IMR-90 (cell line): ENCODE measurements at regions not wholly inside any gene's neighbourhood (a gene's known extent, or its start where the extent isn't known, plus 50 kb on each side); places are given as distances from the start of the nearest gene placed in this dataset.

Experiments used
- ATAC-seq: fragments of 200-7000 bp; cut with Tn5 transposase; 2 replicates; pipeline ENCODE4 v1.9.1; 2020; ENCODE audit warnings: low read depth, mild to moderate bottlenecking, moderate library complexity
- BruUV-seq: library from RNA; stranded (reverse); fragments of 400-500 nt; replicated peaks from 2 replicates; lab custom pipeline; 2021; lab: Mats Ljungman, UMichigan
- CTCF ChIA-PET: fragments of 300-600 bp; formaldehyde crosslinking; extraction: SDS; loops from one replicate; lab custom pipeline; 2021; ENCODE audit warnings: antibody characterized with exemption; lab: Yijun Ruan, JAX
- POLR2A ChIA-PET: fragments of 300-600 bp; sonication (Branson Sonifier 250); formaldehyde crosslinking; loops from one replicate; lab custom pipeline; 2022; ENCODE audit warnings: antibody characterized with exemption; ENCODE audit not compliant: unreplicated experiment; lab: Charles Lee
- DNase-seq: peaks from one replicate; pipeline ENCODE4 v3.0.0; 2013
- H2AFZ ChIP-seq: replicated peaks from 2 replicates; pipeline ENCODE3; 2013; ENCODE audit warnings: low read length, mild to moderate bottlenecking; ENCODE audit not compliant: poor library complexity
- H2AK5ac ChIP-seq: 2 replicates; pipeline ENCODE4 v1.6.1; 2013; ENCODE audit warnings: low read depth, low read length, inconsistent platforms
- H2AK9ac ChIP-seq: replicated peaks from 2 replicates; pipeline ENCODE3; 2013; ENCODE audit warnings: mild to moderate bottlenecking, low read depth, low read length, moderate library complexity; ENCODE audit not compliant: poor library complexity
- H2BK120ac ChIP-seq: 2 replicates; pipeline ENCODE4 v1.6.1; 2013; ENCODE audit warnings: low read depth, low read length, inconsistent platforms
- H2BK15ac ChIP-seq: 3 replicates; pipeline ENCODE4 v1.6.1; 2013; ENCODE audit warnings: low read depth, low read length, inconsistent platforms
- H2BK20ac ChIP-seq: 2 replicates; pipeline ENCODE4 v1.6.1; 2013; ENCODE audit warnings: low read depth, mild to moderate bottlenecking, inconsistent platforms, low read length, moderate library complexity
- H2BK5ac ChIP-seq: 2 replicates; pipeline ENCODE4 v1.6.1; 2013; ENCODE audit warnings: mild to moderate bottlenecking, low read depth, low read length, inconsistent platforms; ENCODE audit not compliant: poor library complexity, severe bottlenecking
- H3K14ac ChIP-seq: replicated peaks from 2 replicates; pipeline ENCODE4 v1.6.1; 2013; ENCODE audit warnings: low read depth, low read length, inconsistent platforms
- H3K18ac ChIP-seq: 2 replicates; pipeline ENCODE4 v1.6.1; 2013; ENCODE audit warnings: low read depth, low read length, control low read depth
- H3K23ac ChIP-seq: 2 replicates; pipeline ENCODE4 v1.6.1; 2013; ENCODE audit warnings: low read depth, low read length, inconsistent platforms
- H3K27ac ChIP-seq: 2 replicates; pipeline ENCODE4 v1.5.1; 2013; ENCODE audit warnings: mild to moderate bottlenecking, control low read depth, low read length; ENCODE audit not compliant: insufficient read depth
- H3K27me3 ChIP-seq: 2 replicates; pipeline ENCODE4 v1.6.1; 2013; ENCODE audit warnings: low read length; ENCODE audit not compliant: control insufficient read depth, insufficient read depth
- H3K36me3 ChIP-seq: 2 replicates; pipeline ENCODE4 v1.6.1; 2013; ENCODE audit warnings: low read length, mixed read lengths; ENCODE audit not compliant: control insufficient read depth, insufficient read depth
- H3K4ac ChIP-seq: 2 replicates; pipeline ENCODE4 v1.6.1; 2013; ENCODE audit warnings: low read depth, low read length, inconsistent platforms
- H3K4me1 ChIP-seq: 2 replicates; pipeline ENCODE4 v1.6.1; 2013; ENCODE audit warnings: low read length, mixed read lengths; ENCODE audit not compliant: control insufficient read depth, insufficient read depth
- H3K4me2 ChIP-seq: 2 replicates; pipeline ENCODE4 v1.6.1; 2013; ENCODE audit warnings: low read depth, mild to moderate bottlenecking, control low read depth, low read length, moderate library complexity
- H3K4me3 ChIP-seq: 2 replicates; pipeline ENCODE4 v1.5.1; 2013; ENCODE audit warnings: low read depth, mild to moderate bottlenecking, control low read depth, low read length, moderate library complexity; ENCODE audit not compliant: insufficient read depth
- H3K56ac ChIP-seq: 2 replicates; pipeline ENCODE4 v1.6.1; 2013; ENCODE audit warnings: low read length, inconsistent platforms; ENCODE audit not compliant: insufficient read depth; ENCODE audit errors: extremely low read depth
- H3K79me1 ChIP-seq, 2 experiments: 2 replicates each; pipeline ENCODE4 v1.6.1; 2013; ENCODE audit warnings: low read length in 2 of 2, inconsistent platforms in 1 of 2, low read depth in 1 of 2
- H3K9ac ChIP-seq: 2 replicates; pipeline ENCODE4 v1.6.1; 2013; ENCODE audit warnings: low read depth, low read length, control low read depth
- H3K9me1 ChIP-seq: 2 replicates; pipeline ENCODE4 v1.6.1; 2013; ENCODE audit warnings: low read length, inconsistent platforms; ENCODE audit not compliant: insufficient read depth
- H3K9me3 ChIP-seq: 2 replicates; pipeline ENCODE4 v1.6.1; 2013; ENCODE audit warnings: low read length; ENCODE audit not compliant: control insufficient read depth, insufficient read depth
- H4K20me1 ChIP-seq: 2 replicates; pipeline ENCODE4 v1.6.1; 2013; ENCODE audit warnings: low read length, inconsistent platforms; ENCODE audit not compliant: insufficient read depth
- H4K5ac ChIP-seq: 2 replicates; pipeline ENCODE4 v1.6.1; 2013; ENCODE audit warnings: mild to moderate bottlenecking, low read depth, low read length, control low read depth
- H4K8ac ChIP-seq, 2 experiments: 2 replicates each; pipeline ENCODE4 v1.6.1; 2013; ENCODE audit warnings: low read depth in 2 of 2, low read length in 2 of 2, control low read depth in 1 of 2, inconsistent platforms in 1 of 2
- H4K91ac ChIP-seq: 2 replicates; pipeline ENCODE4 v1.6.1; 2013; ENCODE audit warnings: low read depth, low read length, inconsistent platforms; ENCODE audit not compliant: insufficient read depth
- CEBPB ChIP-seq: IDR thresholded peaks from 2 replicates; pipeline ENCODE4 v1.6.1; 2012; ENCODE audit warnings: low read depth, low read length, improper control_type of control experiment
- CHD1 ChIP-seq: IDR thresholded peaks from 2 replicates; pipeline ENCODE4 v1.6.1; 2012; ENCODE audit warnings: low read depth, low read length, improper control_type of control experiment
- FOS ChIP-seq: fragments of 150-350 bp; IDR thresholded peaks from 2 replicates; pipeline ENCODE4 v1.6.1; 2016; ENCODE audit warnings: low read depth, low read length
- MAZ ChIP-seq: IDR thresholded peaks from 2 replicates; pipeline ENCODE4 v1.6.1; 2012; ENCODE audit warnings: low read depth, mild to moderate bottlenecking, low read length, improper control_type of control experiment, moderate library complexity, borderline replicate concordance
- NFE2L2 ChIP-seq: fragments of 150-350 bp; IDR thresholded peaks from 2 replicates; pipeline ENCODE4 v1.6.1; 2016; ENCODE audit warnings: low read depth, mild to moderate bottlenecking, low read length
- RCOR1 ChIP-seq: IDR thresholded peaks from 2 replicates; pipeline ENCODE4 v1.6.1; 2012; ENCODE audit warnings: mild to moderate bottlenecking, low read length, improper control_type of control experiment; ENCODE audit not compliant: insufficient replicate concordance
- dilution Hi-C: fragments of 300-500 bp; cut with HindIII; formaldehyde crosslinking; loops from one replicate; pipeline ENCODE4 v1.14.3; 2018; ENCODE audit warnings: low sequenced_read_pairs; ENCODE audit not compliant: unreplicated experiment
- in situ Hi-C: fragments of 300-500 bp; cut with MboI; formaldehyde crosslinking; loops from 3 replicates; pipeline ENCODE4 v1.14.3; 2019; ENCODE audit warnings: low sequenced_read_pairs, inconsistent platforms, mixed read lengths
- intact Hi-C: fragments of 100-400 bp; cut with micrococcal nuclease; formaldehyde crosslinking; loops from 2 replicates; pipeline ENCODE4 v1.10.0; 2022
- TF ChIP-seq, protein P1 (sequence below): fragments of 150-350 bp; IDR thresholded peaks from 2 replicates; pipeline ENCODE4 v1.6.1; 2016; ENCODE audit warnings: low read depth, mild to moderate bottlenecking, low read length, moderate library complexity, borderline replicate concordance
- TF ChIP-seq, protein P2 (sequence below): conservative IDR thresholded peaks from 2 replicates; pipeline ENCODE4 v1.5.1; 2012; ENCODE audit warnings: mild to moderate bottlenecking, low read depth, low read length, improper control_type of control experiment

DNA sequence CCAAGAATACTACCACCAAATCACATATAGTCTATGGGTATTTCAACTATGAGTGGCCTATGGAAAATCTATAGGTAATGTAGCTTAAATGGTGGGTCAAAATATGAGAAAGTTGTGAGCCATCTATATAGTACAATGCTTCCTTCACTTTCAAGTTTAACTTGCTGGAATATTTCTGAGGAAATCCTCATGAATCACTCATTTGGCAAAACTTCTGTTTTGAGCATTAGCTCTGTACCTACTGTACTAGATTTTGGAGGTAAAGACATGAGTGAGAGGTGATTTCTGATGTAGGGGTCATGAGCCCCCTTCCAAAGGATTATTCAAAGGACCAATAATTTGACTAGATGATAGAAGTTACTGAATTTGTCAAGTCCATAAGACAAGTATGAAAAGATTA is 80.6 kb upstream of the DAB2 start:
- intact Hi-C loops, result no loop called here
- no peak overlapping the region for H4K8ac ChIP-seq
- H4K91ac ChIP-seq, result no peak overlapping the region
- no peak overlapping the region for H2AFZ ChIP-seq
- no peak overlapping the region for H3K27ac ChIP-seq
- H3K9me3 ChIP-seq, result no peaks in the 10 kb centered on the region
- ATAC-seq (no peak), DNase-seq (no peak)
- no peaks in the 10 kb centered on the region for H4K20me1 ChIP-seq
- no peak overlapping the region for H2BK120ac ChIP-seq
- H4K5ac ChIP-seq, result no peak overlapping the region
- H2AK9ac ChIP-seq, result no peak overlapping the region
- in situ Hi-C loops, result no loop called here
- no peak overlapping the region for H2BK5ac ChIP-seq
- H3K27me3 ChIP-seq, result no peaks in the 10 kb centered on the region
- no peak overlapping the region for H3K14ac ChIP-seq
- no peak overlapping the region for H3K9ac ChIP-seq
- H3K18ac ChIP-seq, result no peak overlapping the region
- POLR2A ChIA-PET, result interaction anchor here (0.5 kb wide), 1 partner anchor 101 kb away, joined by 3 read pairs; no protein-coding TSS in a partner anchor
- H2BK20ac ChIP-seq, result no peak overlapping the region
- no peak overlapping the region for H3K23ac ChIP-seq
- no peak overlapping the region for H3K4me3 ChIP-seq
- no TSS peak for BruUV-seq
- no peak overlapping the region for H2BK15ac ChIP-seq
- dilution Hi-C loops, result no loop called here
- TF ChIP-seq NFE2L2, result no peak
- TF ChIP-seq CEBPB, result no peak
- TF ChIP-seq MAZ, result no peak
- no peak for TF ChIP-seq RCOR1
- TF ChIP-seq, protein P1, sequence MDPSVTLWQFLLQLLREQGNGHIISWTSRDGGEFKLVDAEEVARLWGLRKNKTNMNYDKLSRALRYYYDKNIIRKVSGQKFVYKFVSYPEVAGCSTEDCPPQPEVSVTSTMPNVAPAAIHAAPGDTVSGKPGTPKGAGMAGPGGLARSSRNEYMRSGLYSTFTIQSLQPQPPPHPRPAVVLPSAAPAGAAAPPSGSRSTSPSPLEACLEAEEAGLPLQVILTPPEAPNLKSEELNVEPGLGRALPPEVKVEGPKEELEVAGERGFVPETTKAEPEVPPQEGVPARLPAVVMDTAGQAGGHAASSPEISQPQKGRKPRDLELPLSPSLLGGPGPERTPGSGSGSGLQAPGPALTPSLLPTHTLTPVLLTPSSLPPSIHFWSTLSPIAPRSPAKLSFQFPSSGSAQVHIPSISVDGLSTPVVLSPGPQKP, result no peak
- no peak for TF ChIP-seq FOS
- TF ChIP-seq, protein P2, sequence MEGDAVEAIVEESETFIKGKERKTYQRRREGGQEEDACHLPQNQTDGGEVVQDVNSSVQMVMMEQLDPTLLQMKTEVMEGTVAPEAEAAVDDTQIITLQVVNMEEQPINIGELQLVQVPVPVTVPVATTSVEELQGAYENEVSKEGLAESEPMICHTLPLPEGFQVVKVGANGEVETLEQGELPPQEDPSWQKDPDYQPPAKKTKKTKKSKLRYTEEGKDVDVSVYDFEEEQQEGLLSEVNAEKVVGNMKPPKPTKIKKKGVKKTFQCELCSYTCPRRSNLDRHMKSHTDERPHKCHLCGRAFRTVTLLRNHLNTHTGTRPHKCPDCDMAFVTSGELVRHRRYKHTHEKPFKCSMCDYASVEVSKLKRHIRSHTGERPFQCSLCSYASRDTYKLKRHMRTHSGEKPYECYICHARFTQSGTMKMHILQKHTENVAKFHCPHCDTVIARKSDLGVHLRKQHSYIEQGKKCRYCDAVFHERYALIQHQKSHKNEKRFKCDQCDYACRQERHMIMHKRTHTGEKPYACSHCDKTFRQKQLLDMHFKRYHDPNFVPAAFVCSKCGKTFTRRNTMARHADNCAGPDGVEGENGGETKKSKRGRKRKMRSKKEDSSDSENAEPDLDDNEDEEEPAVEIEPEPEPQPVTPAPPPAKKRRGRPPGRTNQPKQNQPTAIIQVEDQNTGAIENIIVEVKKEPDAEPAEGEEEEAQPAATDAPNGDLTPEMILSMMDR, result no peak
- TF ChIP-seq CHD1, result no peak
- peaks cover 14% of the 10 kb centered on the region for H3K9me1 ChIP-seq
- H3K79me1 ChIP-seq, result no peaks in the 10 kb centered on the region
- no peak overlapping the region for H3K56ac ChIP-seq
- H3K4ac ChIP-seq, result no peak overlapping the region
- no peak overlapping the region for H2AK5ac ChIP-seq
- peaks cover 16% of the 10 kb centered on the region for H3K4me1 ChIP-seq
- no peak overlapping the region for H3K4me2 ChIP-seq
- H3K36me3 ChIP-seq, result no peaks in the 10 kb centered on the region
- CTCF ChIA-PET, result no interaction called here
